Karpas-422 (cell line): ENCODE measurements at regions not wholly inside any gene's neighbourhood (a gene's known extent, or its start where the extent isn't known, plus 50 kb on each side); places are given as distances from the start of the nearest gene placed in this dataset.

ENCODE experiments used
- DNase-seq: peaks from one replicate; pipeline ENCODE4 v3.0.0-alpha.2; 2015
- H2AFZ ChIP-seq: fragments of 200-600 bp; sonication (generic); 2 replicates; pipeline ENCODE4 v1.6.1; 2014; ENCODE audit warnings: antibody characterized with exemption, low read length, mixed read lengths
- H3K27ac ChIP-seq: fragments of 200-600 bp; sonication (generic); 2 replicates; pipeline ENCODE4 v1.5.1; 2014; ENCODE audit warnings: mild to moderate bottlenecking, low read length, moderate library complexity
- H3K27me3 ChIP-seq: fragments of 200-600 bp; sonication (generic); 2 replicates; pipeline ENCODE4 v1.6.1; 2014; ENCODE audit warnings: low read length, mixed read lengths
- H3K36me3 ChIP-seq: fragments of 200-600 bp; sonication (generic); 2 replicates; pipeline ENCODE4 v1.6.1; 2014; ENCODE audit warnings: low read length, mixed read lengths; ENCODE audit not compliant: insufficient read depth
- H3K4me1 ChIP-seq: fragments of 200-600 bp; sonication (generic); 2 replicates; pipeline ENCODE4 v1.6.1; 2014; ENCODE audit warnings: mild to moderate bottlenecking, low read length, mixed read lengths
- H3K4me2 ChIP-seq: fragments of 200-600 bp; sonication (generic); 2 replicates; pipeline ENCODE4 v1.6.1; 2014; ENCODE audit warnings: low read length, low read depth, mild to moderate bottlenecking; ENCODE audit not compliant: poor library complexity, severe bottlenecking
- H3K4me3 ChIP-seq: fragments of 200-600 bp; sonication (generic); 2 replicates; pipeline ENCODE4 v1.5.1; 2014; ENCODE audit warnings: mild to moderate bottlenecking, antibody characterized with exemption, low read length, mixed read lengths
- H3K79me2 ChIP-seq: fragments of 200-600 bp; sonication (generic); 2 replicates; pipeline ENCODE4 v1.6.1; 2014; ENCODE audit warnings: mild to moderate bottlenecking, low read length, mixed read lengths
- H3K9ac ChIP-seq: fragments of 200-600 bp; sonication (generic); 2 replicates; pipeline ENCODE4 v1.6.0; 2014; ENCODE audit warnings: low read length
- H3K9me2 ChIP-seq: fragments of 200-600 bp; sonication (generic), shearing (Covaris generic); replicated peaks from 2 replicates; pipeline ENCODE4 v1.6.0; 2014; ENCODE audit warnings: mild to moderate bottlenecking, low read length, moderate library complexity; ENCODE audit not compliant: insufficient read depth
- H3K9me3 ChIP-seq: fragments of 300-700, 200-600 bp; sonication (generic); 2 replicates; pipeline ENCODE4 v1.6.1; 2014; ENCODE audit warnings: low read length, mixed read lengths
- H4K20me1 ChIP-seq: fragments of 200-600 bp; sonication (generic); 2 replicates; pipeline ENCODE4 v1.6.1; 2014; ENCODE audit warnings: mild to moderate bottlenecking, antibody characterized with exemption, low read length, low read depth; ENCODE audit not compliant: insufficient read depth

DNA sequence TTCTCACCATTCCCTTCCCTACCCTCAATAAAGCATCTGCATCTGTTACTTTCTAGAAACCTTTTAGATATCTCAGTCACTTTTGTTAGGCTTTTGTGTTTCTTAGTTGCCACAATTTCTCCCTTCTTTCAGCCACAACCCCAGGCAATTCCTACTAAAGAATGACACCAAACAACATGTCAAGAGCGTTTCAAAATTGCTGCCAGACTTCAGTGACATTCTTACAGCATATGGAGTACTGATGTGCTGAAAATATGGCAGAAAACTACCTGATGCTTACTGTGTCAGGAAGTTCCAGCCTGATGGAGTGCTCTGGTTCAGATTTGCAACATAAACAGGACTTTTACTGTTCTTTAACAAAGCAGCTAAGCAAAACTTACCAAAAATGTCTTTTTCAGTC, 957.7 kb upstream of the POU3F3 start:
- Histone ChIP-seq H4K20me1 (no peaks in the 10 kb centered on the region), H3K27me3 (no peaks in the 10 kb centered on the region), H3K4me1 (no peaks in the 10 kb centered on the region), H3K9ac (no peak overlapping the region), H3K27ac (no peak overlapping the region), H3K4me2 (no peak overlapping the region), H3K9me3 (no peaks in the 10 kb centered on the region; the same call in 1 of the 2 replicates), H3K79me2 (no peaks in the 10 kb centered on the region), H3K36me3 (no peaks in the 10 kb centered on the region), H3K9me2 (0 out of 2 replicates have a peak, but pooled peaks cover 2% of the 10 kb centered on the region), H2AFZ (no peak overlapping the region), H3K4me3 (no peak overlapping the region)
- DNase-seq, result no peak

DNA sequence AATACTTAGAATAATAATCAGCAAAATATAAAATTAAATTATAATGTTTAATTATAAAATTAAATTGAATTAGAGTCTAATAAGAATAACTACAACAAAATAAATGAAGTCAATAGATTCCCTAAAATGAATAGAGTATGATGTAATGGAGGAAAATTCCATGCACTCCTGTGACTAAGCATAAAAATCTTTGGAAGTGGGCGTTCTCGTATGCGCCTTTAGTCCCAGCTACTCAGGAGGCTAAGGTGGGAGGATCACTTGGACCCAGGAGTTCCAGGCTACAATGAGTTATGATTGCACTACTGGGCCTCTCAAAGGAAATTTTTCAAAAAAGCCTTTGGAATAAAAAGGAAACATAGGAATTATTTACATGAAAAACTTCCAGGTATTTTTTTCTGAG, 955.4 kb upstream of the POU3F3 start:
- no peak overlapping the region for H3K4me3 ChIP-seq

DNA sequence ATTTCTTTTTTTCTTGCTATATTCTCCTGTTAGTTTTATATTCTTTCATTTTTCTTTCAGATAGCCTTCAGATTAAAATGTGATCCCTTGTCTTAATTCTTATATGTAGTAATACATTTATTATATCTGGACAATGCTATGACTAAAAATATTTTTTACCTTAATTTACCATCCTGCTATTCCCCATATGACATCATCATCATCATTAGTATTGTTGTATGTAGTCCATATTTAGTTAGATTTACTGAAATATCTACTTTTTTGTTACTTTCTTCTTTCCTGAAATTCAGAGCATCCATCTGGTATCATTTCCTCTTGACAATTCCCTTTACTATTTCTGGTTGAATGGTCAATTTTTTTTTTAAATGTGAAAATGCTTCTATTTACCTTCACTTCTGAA, 951.6 kb upstream of the POU3F3 start:
- Histone ChIP-seq H4K20me1 (no peaks in the 10 kb centered on the region), H3K9me3 (peaks cover 6% of the 10 kb centered on the region; the same call in 1 of the 2 replicates), H3K4me2 (no peak overlapping the region), H2AFZ (no peak overlapping the region), H3K4me3 (no peak overlapping the region), H3K79me2 (no peaks in the 10 kb centered on the region), H3K9ac (no peak overlapping the region), H3K9me2 (0 out of 2 replicates have a peak, but pooled peaks cover 2% of the 10 kb centered on the region), H3K27ac (no peak overlapping the region), H3K4me1 (no peaks in the 10 kb centered on the region), H3K27me3 (no peaks in the 10 kb centered on the region), H3K36me3 (no peaks in the 10 kb centered on the region)
- DNase-seq, result no peak

More for the DNA sequence above, 955.4 kb upstream of the POU3F3 start:
- Histone ChIP-seq H3K9me2 (0 out of 2 replicates have a peak, but pooled peaks cover 2% of the 10 kb centered on the region), H3K27ac (no peak overlapping the region), H2AFZ (no peak overlapping the region), H3K4me1 (no peaks in the 10 kb centered on the region), H3K9ac (no peak overlapping the region), H3K27me3 (no peaks in the 10 kb centered on the region), H3K79me2 (no peaks in the 10 kb centered on the region), H3K4me2 (no peak overlapping the region), H4K20me1 (no peaks in the 10 kb centered on the region), H3K9me3 (no peaks in the 10 kb centered on the region; the same call in 1 of the 2 replicates), H3K36me3 (no peaks in the 10 kb centered on the region)
- no peak for DNase-seq

GRCh38 chr2:103921161-103921560, 932.8 kb upstream of the POU3F3 start:
- Histone ChIP-seq H2AFZ (no peak overlapping the region), H4K20me1 (no peaks in the 10 kb centered on the region), H3K4me3 (no peak overlapping the region), H3K9me2 (no peaks in the 10 kb centered on the region; the same call in 1 of the 2 replicates), H3K27me3 (no peaks in the 10 kb centered on the region), H3K4me2 (no peak overlapping the region), H3K36me3 (no peaks in the 10 kb centered on the region), H3K4me1 (no peaks in the 10 kb centered on the region), H3K9me3 (no peaks in the 10 kb centered on the region; the same call in 1 of the 2 replicates), H3K79me2 (no peaks in the 10 kb centered on the region), H3K27ac (no peak overlapping the region), H3K9ac (no peak overlapping the region)
- DNase-seq, result no peak

GRCh38 chr2:103942199-103942598, 911.7 kb upstream of the POU3F3 start:
- Histone ChIP-seq H2AFZ (no peak overlapping the region), H3K79me2 (no peaks in the 10 kb centered on the region), H3K9me2 (no peaks in the 10 kb centered on the region; the same call in 1 of the 2 replicates), H3K27ac (no peak overlapping the region), H3K36me3 (no peaks in the 10 kb centered on the region; the same call in 1 of the 2 replicates), H3K4me2 (no peak overlapping the region), H3K9me3 (peaks cover 6% of the 10 kb centered on the region), H3K9ac (no peak overlapping the region), H3K4me1 (no peaks in the 10 kb centered on the region), H3K4me3 (no peak overlapping the region), H3K27me3 (no peaks in the 10 kb centered on the region), H4K20me1 (no peaks in the 10 kb centered on the region)
- DNase-seq, result no peak

- no peak overlapping the region for H3K9ac ChIP-seq
- no peaks in the 10 kb centered on the region; the same call in 1 of the 2 replicates for H3K36me3 ChIP-seq
- peaks cover 6% of the 10 kb centered on the region for H3K9me3 ChIP-seq
- no peak overlapping the region for H3K4me3 ChIP-seq
- no peaks in the 10 kb centered on the region for H3K79me2 ChIP-seq
- no peak for DNase-seq
- H3K4me2 ChIP-seq, result no peak overlapping the region
- H3K27ac ChIP-seq, result no peak overlapping the region
- no peaks in the 10 kb centered on the region for H3K9me2 ChIP-seq
- no peaks in the 10 kb centered on the region for H4K20me1 ChIP-seq
- H2AFZ ChIP-seq, result no peak overlapping the region
- H3K4me1 ChIP-seq, result no peaks in the 10 kb centered on the region
- H3K27me3 ChIP-seq, result no peaks in the 10 kb centered on the region
Observed at GRCh38 chr2:103945083-103945482, 908.8 kb upstream of the POU3F3 start.

DNA sequence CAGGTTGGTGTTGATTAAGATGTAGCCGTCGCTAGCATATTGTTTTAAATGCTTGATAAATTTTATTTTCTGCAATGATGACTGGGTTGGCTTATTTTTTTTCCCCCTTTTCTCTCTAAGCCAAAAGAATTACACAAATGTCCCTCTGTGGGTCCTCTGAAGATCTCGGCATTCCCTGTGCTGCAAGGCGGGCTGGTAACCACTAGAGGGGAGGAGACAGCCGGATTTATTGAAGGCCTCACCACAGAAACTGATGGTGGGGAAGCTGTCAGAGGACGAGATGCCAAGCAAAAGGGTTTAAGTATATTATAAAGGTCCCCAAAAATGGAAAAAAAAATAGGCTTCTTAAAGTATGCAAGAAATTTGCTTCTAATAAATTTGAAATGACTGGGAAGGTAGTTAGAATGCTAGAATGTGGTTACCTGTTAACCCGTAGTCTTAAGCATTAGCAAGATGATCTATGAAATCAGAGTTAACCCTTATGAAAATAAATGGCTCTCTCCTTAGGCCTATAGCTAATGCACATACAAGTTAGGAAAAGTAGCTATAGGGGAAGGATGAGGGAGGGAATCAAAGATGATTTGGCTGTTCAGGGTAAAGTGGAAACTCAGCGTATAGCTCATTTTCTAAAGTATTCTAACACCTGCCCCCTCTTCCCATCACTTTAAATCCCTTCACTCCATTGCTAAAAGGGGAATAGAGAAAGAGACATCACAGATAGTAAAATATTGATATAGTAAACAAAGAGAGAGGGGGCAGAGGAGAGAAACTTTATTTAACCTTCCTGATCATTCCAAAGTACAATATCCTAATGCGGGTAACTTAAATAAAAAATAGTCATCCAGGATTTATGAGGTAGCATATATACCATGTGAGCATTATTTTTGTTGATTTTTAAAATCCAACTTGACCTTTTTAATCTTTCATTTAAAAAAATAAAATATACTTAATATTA, 894.5 kb upstream of the POU3F3 start:
- Histone ChIP-seq H3K4me1 (no peaks in the 10 kb centered on the region), H3K9ac (no peak overlapping the region), H3K27ac (no peak overlapping the region), H3K9me2 (no peaks in the 10 kb centered on the region), H3K36me3 (no peaks in the 10 kb centered on the region), H3K4me2 (no peak overlapping the region), H2AFZ (no peak overlapping the region), H3K9me3 (no peaks in the 10 kb centered on the region), H3K4me3 (no peak overlapping the region), H4K20me1 (no peaks in the 10 kb centered on the region), H3K27me3 (no peaks in the 10 kb centered on the region), H3K79me2 (no peaks in the 10 kb centered on the region)
- DNase-seq, result peak; percentile 76

DNA sequence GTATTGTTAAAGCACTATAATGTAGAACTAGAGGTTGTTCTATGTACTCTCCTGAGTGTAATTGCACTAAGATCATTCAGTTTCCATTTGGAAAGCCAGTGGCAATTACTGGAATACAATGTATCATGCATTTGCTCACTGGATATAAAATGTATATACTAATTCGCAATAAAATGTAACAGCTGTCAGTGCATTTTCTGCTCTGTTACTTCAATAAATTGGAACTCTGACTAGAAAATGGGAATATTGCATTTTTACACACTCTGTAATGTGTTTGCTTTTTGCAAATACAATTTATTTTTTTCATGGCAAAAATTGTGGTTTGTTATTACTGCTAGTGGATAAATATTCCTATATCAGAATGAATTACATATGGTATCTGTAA, 893.8 kb upstream of the POU3F3 start:
- H3K4me3 ChIP-seq, result no peak overlapping the region
- no peak overlapping the region for H3K4me2 ChIP-seq

More for the DNA sequence above, 893.8 kb upstream of the POU3F3 start:
- no peak overlapping the region for H3K9ac ChIP-seq
- H2AFZ ChIP-seq, result no peak overlapping the region
- no peaks in the 10 kb centered on the region for H3K36me3 ChIP-seq
- no peaks in the 10 kb centered on the region for H3K27me3 ChIP-seq
- no peak overlapping the region for H3K27ac ChIP-seq
- H3K9me3 ChIP-seq, result no peaks in the 10 kb centered on the region
- no peaks in the 10 kb centered on the region for H3K79me2 ChIP-seq
- no peaks in the 10 kb centered on the region for H3K9me2 ChIP-seq
- H4K20me1 ChIP-seq, result no peaks in the 10 kb centered on the region
- no peaks in the 10 kb centered on the region for H3K4me1 ChIP-seq
- DNase-seq, result no peak
